Psoas muscle (tissue), 7 donors: ENCODE measurements at regions not wholly inside any gene's neighbourhood (a gene's known extent, or its start where the extent isn't known, plus 50 kb on each side); places are given as distances from the start of the nearest gene placed in this dataset.

ENCODE experiments used
- ATAC-seq, 4 donors: fragments of 200-7000 bp; cut with Tn5 transposase; one replicate each; pipeline ENCODE4 v1.9.1; 2020; ENCODE audit warnings: moderate library complexity in 3 of 4, mild to moderate bottlenecking in 2 of 4
- DNase-seq, 2 donors: peaks; one replicate each; pipeline ENCODE4 v3.0.0-alpha.2; 2020
- H3K27ac ChIP-seq: fragments of 200-600 bp; one replicate; pipeline ENCODE4 v1.8.0; 2022
- H3K27me3 ChIP-seq, 3 donors: fragments of 200-600 bp in 1 of 3; one replicate each; pipeline versions ENCODE4 v1.6.1 to v1.8.0; 2013 to 2022; ENCODE audit warnings: low read length in 2 of 3, mild to moderate bottlenecking in 2 of 3, moderate library complexity in 1 of 3; ENCODE audit not compliant: insufficient read depth in 3 of 3
- H3K36me3 ChIP-seq, 2 donors: fragments of 200-600 bp in 1 of 2; one replicate each; pipeline versions ENCODE4 v1.6.1 to v1.8.0; 2013 to 2022; ENCODE audit warnings: low read depth in 1 of 2, mild to moderate bottlenecking in 1 of 2, moderate library complexity in 1 of 2; ENCODE audit not compliant: insufficient read depth in 1 of 2
- H3K4me1 ChIP-seq: fragments of 200-600 bp; one replicate; pipeline ENCODE4 v1.8.0; 2022
- H3K4me3 ChIP-seq: fragments of 200-600 bp; one replicate; pipeline ENCODE4 v1.8.0; 2022; ENCODE audit warnings: mild to moderate bottlenecking
- H3K9me3 ChIP-seq: fragments of 200-600 bp; one replicate; pipeline ENCODE4 v1.8.0; 2022
- WGBS, 3 donors: extraction: QIAGEN DNeasy Blood & Tissue Kit; methylation state at CpG; one replicate each; pipeline versions ENCODE4 v1.1.6 to v1.1.7; 2013; 5-methylcytosine and 5-hydroxymethylcytosine counted together
- intact Hi-C, 2 donors: fragments of 100-400 bp; cut with DNase I; formaldehyde crosslinking; loops; one replicate each; pipeline versions ENCODE4 v1.11.0 to v1.14.2; 2022
- TF ChIP-seq, protein P1 (sequence below): fragments of 200-600 bp; IDR thresholded peaks from one replicate; pipeline ENCODE4 v1.8.0; 2022; ENCODE audit warnings: antibody characterized with exemption
- donor health status: healthy with polysubstance abuse.
- donor health status: DM: no; HTN: no; CAD: no; lungs with moderate emphysema.
- donor health status: Bipolar disorder and iron deficiency.
- donor health status: healthy.
- donor health status: DM: yes; HTN: yes; CAD: no.
- donor health status: DM: no; HTN: no; CAD: no.
- donor health status: DM: yes; HTN: yes; CAD: no.

- Histone ChIP-seq H3K27ac (no peak overlapping the region), H3K36me3 (no peaks in the 10 kb centered on the region), H3K27me3 (peaks cover 0 to 23% (median 3%) of the 10 kb centered on the region in 3 donors), H3K4me1 (no peaks in the 10 kb centered on the region), H3K4me3 (no peak overlapping the region), H3K9me3 (no peaks in the 10 kb centered on the region)
- intact Hi-C loops: no loop called here
- ATAC-seq: no peak
- no peak for DNase-seq
- TF ChIP-seq, protein P1, sequence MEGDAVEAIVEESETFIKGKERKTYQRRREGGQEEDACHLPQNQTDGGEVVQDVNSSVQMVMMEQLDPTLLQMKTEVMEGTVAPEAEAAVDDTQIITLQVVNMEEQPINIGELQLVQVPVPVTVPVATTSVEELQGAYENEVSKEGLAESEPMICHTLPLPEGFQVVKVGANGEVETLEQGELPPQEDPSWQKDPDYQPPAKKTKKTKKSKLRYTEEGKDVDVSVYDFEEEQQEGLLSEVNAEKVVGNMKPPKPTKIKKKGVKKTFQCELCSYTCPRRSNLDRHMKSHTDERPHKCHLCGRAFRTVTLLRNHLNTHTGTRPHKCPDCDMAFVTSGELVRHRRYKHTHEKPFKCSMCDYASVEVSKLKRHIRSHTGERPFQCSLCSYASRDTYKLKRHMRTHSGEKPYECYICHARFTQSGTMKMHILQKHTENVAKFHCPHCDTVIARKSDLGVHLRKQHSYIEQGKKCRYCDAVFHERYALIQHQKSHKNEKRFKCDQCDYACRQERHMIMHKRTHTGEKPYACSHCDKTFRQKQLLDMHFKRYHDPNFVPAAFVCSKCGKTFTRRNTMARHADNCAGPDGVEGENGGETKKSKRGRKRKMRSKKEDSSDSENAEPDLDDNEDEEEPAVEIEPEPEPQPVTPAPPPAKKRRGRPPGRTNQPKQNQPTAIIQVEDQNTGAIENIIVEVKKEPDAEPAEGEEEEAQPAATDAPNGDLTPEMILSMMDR: no peak
- 92 to 96% (median 94%) methylated on average over 7 of the region's 7 CpGs for WGBS, 3 donors
These were observed 133.3 kb downstream of the MGAT5B start for GRCh38 chr17:77001487-77001886.

DNA sequence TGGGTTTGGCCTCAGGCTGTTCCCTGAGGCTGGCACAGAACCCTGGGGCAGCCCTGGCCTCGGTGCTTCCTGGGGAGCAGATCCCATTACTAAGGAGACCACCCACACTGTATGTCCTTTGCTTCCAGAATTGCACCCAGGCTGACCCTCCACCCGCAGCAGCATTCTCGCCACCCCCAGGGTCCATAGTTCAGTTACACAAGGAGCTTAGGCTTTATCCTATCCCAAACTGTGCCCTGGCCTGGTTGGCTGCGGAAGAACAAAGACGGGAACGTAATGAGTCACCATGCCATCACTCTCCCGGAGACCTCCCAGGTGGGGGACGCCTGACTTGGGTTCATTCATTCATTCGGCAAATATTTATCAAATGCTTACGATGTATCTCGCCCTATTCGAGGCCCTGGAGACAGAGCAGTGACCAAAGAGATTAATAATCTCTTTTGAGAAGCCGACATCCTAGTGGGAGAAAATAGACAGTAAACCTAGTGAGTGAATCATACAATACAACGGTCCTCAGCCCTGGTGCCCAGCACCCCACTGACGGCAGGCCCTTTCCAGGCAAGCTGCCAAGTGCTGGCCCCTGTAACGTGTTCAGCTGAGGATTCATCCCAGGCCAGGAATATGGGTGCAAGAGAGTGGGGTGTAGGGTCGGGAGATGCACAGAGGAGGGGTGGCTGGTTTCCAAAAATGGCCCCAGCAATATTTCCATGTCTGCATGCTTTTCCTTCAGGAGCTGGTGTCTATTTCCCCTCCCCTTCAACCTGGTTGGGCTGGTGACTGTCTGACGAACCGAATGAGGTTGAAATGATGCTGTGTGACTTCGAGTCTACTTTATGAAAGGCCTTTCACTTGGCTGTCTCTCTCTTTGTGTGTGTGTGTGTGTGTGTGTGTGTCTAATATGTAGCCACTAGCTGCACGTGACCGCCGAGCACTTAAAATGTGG, 134.2 kb downstream of the MGAT5B start:
- WGBS, 3 donors: 47 to 55% (median 54%) methylated on average over 23 of the region's 23 CpGs
- DNase-seq (no peak), ATAC-seq (no peak)
- no peaks in the 10 kb centered on the region for H3K9me3 ChIP-seq
- no peak overlapping the region for H3K4me3 ChIP-seq
- no peak overlapping the region for H3K27ac ChIP-seq
- no peaks in the 10 kb centered on the region for H3K36me3 ChIP-seq
- peaks cover 0 to 23% (median 3%) of the 10 kb centered on the region in 3 donors for H3K27me3 ChIP-seq
- TF ChIP-seq, protein P1: no peak
- intact Hi-C loops: no loop called here
- H3K4me1 ChIP-seq: no peaks in the 10 kb centered on the region

DNA sequence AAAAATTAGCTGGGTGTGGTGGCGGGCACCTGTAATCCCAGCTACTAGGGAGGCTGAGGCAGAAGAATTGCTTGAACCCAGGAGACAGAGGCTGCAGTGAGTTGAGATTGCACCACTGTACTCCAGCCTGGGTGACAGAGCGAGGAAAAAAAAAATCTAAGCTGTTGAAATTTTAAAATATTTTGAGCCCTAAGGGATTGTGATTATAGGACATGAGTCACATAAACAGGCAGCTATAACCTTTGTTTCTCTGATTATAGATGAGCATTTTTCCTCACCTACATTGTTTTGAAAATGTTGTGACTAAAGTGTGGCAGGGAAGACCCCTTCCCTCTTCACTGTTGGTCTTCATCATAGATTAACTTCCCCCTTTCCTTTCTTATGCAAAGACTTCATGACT, 135.5 kb downstream of the MGAT5B start:
- TF ChIP-seq, protein P1: no peak
- Histone ChIP-seq H3K27ac (no peak overlapping the region), H3K4me1 (no peaks in the 10 kb centered on the region), H3K27me3 (peaks cover 0 to 16% (median 3%) of the 10 kb centered on the region in 3 donors), H3K36me3 (no peaks in the 10 kb centered on the region), H3K4me3 (no peak overlapping the region), H3K9me3 (no peaks in the 10 kb centered on the region)
- DNase-seq (no peak), ATAC-seq (no peak)
- intact Hi-C loops: no loop called here
- 93 to 100% (median 94%) methylated on average over 2 of the region's 2 CpGs for WGBS, 3 donors

DNA sequence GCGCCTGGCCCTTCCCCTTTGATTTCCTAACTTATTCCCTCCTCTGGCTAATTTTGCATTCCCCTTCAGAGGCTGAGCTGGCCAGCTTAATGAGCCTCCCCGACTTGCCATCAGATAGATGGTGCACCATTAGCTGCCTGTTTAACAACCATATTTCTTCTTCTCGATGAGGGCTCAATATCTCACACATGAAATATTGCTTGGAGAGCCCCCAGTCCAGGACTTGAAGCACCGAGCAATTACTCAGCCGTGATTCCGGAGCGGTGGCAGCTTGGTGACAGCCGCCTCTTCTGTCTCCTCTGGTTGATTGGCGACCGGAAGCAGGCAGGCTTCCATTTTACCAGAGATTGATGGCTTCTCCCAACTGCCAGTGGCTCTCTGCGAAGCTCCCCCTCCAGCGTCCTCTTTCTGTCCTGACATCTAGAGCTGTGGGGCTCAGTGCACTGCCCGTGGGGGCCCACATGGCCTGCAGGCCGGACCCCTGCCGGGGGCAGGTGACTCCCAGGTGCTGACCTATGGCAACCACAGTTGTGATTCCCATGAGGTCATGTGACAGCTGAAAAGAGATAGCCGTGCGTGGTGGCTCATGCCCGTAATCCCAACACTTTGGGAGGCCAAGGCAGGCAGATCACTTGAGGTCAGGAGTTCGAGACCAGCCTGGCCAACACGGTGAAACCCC, 133.7 kb upstream of the SEC14L1 start:
- Histone ChIP-seq H3K9me3 (peaks cover 14% of the 10 kb centered on the region), H3K4me3 (no peak overlapping the region), H3K36me3 (no peaks in the 10 kb centered on the region), H3K27ac (no peak overlapping the region), H3K4me1 (no peaks in the 10 kb centered on the region), H3K27me3 (peaks cover 2 to 16% (median 3%) of the 10 kb centered on the region in 3 donors)
- TF ChIP-seq, protein P1: no peak
- ATAC-seq: no peak
- DNase-seq: no peak
- 40 to 51% (median 41%) methylated on average over 20 of the region's 20 CpGs for WGBS, 3 donors
- intact Hi-C loops: no loop called here
